ENCODE measurements at regions not wholly inside any gene's neighbourhood (a gene's known extent, or its start where the extent isn't known, plus 50 kb on each side); places are given as distances from the start of the nearest gene placed in this dataset.

DNA sequence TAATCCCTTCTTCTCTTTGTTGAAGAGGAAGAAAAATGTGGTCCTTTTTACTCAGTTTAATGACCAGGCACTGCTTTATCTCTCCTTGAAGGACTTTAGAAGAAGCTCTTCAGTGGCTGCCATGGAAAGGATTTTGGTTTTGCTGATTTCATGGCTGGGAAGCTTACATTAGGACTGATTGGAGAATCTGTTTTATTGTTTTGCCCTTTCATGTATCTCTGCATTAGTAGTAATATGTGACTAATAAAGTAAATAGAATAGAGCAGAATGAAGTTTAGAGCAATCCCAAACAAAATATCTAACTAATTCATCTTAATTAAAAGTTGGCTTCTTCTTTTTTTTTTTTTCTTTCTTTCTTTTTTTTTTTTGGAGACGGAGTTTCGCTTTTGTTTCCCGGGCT lies 502.9 kb downstream of the HAO1 start:
- DNase-seq = no peak

DNA sequence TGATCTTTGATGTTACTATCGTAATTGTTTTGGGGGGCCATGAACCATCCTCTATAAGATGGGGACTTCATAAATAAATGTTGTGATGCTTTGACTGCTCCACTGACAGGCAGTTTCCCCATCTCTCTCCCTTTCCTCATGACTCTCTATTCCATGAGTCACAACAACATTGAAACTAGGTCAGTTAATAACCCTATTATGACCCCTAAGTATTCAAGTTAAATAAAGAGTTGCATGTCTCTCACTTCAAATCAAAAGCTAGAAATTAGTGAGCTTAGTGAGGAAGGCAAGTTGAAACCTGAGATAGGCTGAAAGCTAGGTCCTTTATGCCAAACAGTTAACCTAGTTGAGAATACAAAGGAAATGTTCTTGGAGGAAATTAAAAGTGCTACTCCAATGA lies 491.0 kb downstream of the HAO1 start:
- DNase-seq = no peak

DNA sequence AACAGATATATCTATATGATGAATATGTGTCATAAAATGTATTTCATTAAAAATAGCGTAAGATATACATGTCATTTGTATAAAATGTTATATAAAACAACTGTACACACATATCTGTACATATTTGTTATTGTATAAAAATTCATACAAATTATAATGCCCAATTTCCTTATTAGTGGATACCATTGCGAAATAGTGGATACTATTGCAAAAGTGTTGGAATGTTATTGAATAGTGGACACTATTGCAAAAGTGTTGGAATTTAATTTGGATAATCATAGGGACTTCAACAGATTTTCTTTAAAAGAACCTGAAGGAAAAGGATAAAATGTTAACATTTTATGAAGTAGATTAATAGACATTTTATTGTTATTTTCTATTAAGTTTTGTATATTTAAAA lies 487.4 kb downstream of the HAO1 start:
- no peak for DNase-seq

DNA sequence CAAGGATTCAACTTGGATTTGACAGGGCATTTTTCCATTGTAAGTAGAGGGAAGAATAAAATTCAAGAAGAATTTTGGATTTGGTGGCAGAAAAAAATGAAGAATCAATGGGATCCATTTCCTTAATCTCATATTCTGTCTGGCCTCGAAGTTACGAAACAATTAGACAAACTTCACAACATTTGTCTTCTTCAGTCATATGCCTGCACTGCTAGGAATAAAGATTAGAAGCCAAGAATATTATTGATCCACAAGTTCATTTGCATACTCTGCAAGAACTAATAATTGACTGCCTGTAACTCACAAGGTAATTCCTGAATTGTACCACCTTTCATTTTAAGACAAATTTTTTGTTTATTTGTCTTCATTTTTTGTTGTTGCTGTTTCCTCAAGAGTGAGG lies 486.2 kb downstream of the HAO1 start:
- no peak for DNase-seq

DNA sequence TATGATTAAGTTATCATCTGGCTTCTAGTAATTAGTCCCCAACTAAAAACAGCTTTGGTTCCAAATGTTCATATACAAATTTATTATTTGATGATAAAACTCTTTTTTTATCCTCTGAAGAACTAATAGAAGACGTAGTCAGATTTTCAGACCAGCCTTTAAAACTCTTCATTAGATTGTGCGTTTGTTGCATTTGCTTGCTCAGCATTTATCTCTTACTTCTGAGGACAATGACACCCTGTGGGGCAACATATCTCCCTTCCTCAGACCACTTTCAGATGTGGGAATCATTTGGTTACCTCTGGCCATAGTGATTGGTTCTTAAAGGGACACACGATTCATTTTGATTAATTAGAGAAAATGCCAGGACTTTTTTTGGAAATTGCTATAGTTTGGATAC lies 481.8 kb downstream of the HAO1 start:
- DNase-seq = no peak

DNA sequence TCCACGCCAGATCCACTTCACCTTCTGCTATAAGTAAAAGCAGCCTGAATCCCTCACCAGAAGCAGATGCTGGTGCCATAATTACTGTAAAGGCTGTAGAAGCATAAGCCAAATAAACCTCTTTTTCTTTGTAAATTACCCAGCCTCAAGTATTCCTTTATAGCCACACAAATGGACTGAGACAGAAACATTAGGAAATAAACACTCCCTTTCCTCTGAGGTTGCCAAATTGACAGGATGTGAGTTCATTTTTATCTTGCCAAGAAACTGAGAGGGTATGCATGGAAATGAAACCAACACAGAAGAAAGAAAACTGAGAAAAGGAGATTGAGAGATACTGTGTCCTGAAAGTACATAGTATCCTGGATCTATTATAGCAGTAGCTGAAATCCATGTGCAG lies 481.2 kb downstream of the HAO1 start:
- no peak for DNase-seq

DNA sequence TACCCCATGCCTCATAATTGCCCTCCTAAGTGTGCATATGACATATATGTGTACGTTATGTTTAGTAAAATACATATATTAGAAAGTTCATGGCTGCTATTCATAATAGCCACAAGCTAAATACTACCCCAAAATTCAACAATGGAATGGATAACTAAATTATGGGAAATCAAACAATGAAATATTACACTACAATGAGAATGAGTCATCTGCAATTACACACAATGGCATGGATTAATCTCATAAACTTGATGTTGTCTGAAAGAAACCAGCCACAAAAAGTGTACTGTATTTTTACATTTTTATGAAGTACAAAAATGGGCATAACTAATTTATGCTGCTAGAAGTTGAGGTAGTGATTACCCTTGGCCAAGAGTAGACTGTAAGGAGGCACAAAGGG lies 477.0 kb downstream of the HAO1 start:
- no peak for DNase-seq

DNA sequence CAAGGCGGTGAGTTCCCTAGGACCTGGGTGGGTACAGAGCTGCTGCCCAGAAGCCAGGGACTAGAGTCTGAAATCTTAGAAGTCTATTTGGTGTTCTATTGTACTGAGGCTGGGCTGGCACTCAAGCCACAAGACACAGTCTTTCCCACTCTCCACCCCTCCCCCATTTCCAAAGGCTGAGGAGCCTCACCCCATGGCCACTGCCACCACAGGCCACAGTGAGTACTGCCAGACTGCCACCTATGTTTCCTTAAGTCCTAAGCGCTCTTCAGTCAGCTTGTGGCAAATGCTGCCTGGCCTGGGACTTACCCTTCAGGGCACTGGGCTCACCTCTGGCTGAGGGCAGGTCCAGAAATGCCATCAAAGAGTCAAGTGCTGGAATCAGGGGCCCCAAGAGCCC lies 469.3 kb downstream of the HAO1 start:
- DNase-seq = no peak

DNA sequence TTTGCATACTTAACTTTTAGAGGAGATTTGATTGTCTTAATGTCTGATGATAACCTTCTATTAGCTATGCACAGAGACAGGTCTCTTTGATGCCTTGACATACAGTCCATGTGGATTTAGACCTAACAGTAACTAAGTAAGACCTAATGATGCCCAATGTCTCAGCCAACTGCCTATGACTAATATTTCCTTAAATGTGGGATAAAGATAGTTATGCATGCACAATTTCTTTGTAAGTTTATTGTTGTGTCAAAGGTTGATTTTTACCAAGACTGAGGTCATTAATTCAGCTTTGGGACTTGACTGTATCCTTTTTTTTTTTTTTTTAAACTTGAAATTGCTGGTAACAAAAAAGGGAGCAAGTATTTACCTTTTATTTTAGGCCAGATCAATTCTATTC lies 450.0 kb downstream of the HAO1 start:
- no peak for DNase-seq

DNA sequence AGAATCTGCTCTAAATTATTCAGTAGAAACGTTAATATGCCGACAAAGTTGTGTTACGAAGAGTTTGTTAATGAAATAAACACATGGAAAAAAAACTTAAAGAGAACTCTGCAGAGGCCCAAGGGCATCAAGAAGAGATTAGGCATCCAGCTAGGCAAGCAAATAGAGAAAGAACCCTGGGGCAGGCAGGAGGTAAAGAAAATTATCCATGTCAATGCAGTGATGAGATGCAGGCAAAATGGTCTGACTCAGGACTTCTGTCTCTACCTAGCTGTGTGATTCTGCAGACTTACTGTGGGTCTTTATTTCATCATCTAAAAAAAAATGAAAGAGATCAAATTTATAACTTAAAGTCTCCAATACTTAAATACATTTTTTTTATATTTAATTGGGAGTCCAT lies 448.0 kb downstream of the HAO1 start:
- no peak for DNase-seq

DNA sequence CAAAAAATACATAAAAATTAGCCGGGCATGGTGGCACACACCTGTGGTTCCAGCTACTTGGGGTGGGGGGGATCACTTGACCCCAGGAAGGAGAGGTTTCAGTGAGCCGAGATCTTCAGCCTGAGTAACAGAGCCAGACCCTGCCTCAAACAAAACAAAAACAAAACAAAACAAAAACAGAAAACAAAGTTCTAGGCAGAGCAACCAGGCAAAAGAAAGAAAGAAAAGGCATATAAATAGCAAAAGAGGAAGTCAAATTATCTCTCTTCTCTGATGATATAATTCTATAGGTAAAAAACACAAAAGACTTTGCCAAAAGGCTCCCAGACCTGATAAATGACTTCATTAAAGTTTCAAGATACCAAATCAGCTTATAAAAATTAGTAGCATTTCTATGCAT lies 446.9 kb downstream of the HAO1 start:
- no peak for DNase-seq

DNA sequence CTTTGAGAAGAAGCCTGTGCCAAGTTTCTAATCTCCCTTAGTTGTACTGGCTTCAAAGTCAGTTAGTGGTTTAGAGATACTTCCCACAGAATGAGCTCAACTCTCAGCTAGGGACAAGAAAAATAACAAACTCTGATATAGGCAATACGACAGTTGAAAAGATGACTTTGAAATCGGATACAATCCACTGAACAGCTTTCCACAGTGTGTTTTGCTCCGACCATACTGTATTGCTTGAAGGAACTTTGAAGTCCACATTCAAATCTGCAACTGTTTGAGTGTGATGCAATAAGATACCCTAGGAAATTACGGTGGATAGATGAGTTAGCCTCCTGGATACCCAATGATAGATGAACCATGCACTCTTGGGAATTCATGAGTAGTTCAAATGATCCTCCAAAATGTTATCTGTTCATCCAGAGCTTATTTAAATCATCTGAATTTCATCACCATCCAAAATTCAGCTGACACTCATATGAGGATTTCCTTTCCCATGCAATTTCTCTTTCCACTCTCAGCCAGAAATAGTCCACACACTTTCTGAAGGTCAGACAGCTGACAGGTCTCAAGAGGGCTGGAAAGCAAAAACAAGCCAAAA lies 443.8 kb downstream of the HAO1 start:
- no peak for DNase-seq

DNA sequence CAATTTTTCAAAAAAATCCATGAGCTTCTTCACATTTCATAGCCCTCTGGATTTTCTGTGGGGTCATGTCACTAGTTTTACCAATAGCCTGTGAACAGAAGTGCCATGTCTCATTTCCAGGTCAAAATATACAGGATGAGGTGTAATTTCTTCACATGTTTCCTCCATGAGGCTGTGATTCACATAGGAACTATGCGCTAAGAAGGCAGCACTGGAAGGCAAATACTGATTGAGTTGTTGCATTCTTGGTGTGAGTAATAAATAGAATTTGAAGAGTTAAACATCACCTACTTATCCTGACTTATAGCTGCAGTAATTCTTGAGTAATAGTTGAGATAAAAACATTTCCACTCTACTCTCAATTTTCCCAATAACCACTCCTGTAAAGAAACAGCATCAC lies 442.3 kb downstream of the HAO1 start:
- no peak for DNase-seq

DNA sequence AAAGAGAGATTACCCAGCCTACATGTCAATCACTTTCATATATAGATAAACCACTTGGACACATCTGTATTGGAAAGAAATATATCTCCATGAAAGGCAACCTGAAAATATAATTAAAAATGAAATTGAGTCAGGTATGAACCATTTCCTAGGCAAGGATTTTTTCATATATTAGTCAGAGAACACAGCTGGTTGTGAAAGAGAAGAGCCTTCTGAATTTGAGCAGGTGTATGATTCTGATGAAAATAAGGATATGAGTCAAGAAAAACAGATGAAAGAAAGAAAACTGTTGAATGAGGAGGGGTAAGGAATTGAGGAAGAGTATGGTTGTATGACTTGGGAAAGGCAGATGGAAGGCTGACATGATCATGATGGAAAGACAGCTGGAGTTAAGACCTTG lies 441.1 kb downstream of the HAO1 start:
- DNase-seq = no peak

DNA sequence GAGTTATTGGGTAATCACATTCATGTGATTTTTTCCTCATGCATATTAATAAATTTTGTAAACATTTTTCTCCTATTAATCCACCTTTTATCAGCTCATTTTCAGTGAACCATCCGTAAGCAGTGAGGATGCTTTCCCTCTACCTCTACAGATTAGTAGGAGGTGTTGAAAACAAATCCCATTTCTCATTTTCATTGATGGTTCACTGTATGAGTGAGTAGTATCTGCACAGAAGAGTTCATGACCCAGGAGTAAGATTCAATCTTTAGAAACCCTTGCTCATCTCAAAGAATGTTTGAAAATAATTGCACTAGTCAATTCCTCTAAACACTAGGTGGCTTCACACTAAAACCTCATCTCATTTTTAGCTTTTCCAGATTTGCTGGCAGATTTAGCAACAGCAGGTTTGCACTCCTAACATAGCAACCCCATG lies 440.0 kb downstream of the HAO1 start:
- DNase-seq = no peak

DNA sequence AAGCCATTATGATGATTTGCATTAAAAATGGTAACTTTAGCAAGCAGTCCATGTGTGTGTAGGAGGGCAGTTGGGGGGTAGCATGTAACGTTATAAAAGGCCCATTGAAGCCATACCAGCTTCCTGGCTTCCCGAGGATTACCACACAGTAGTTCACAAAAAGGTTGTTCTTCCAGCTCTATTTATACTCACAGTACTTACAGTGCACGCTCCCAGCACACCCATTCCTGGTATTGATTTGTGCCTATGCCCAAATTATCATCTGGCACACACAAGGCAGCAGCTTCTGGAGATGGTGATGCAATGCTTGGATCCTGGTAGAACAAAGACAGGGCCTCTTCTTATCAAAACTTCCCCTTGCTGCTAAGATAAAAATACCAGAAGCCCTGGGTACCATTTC lies 436.8 kb downstream of the HAO1 start:
- DNase-seq = no peak

DNA sequence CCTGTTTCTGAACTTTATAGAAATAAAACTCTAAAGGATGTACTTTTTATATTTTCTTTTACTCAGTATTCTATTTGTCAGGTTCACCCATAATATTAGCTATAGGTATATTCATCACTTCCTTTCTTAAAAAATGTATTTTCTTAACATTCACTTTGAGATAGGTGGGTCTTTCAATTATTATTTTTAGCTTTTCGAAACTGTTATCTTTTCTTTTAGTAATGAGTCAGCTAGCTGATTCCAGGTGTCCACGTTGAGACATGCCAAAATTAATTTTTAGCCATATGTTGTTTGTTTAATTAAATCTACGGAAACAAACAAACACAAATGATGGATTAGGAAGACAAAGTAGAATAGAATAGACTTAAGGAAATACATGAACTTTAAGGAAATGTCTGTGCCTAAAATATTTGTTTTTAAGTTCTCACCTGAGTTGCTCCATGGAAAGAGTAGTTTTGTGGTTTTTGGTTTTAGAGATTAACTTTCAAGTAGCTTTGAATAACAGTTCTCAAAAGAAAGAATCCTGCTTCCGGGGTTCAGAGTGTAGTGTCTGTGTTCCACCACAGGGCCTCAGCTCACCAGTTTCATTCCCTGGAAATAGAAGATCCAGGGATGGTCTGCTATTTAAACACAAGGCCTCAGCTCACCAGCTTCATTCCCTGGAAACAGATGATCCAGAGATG lies 435.0 kb downstream of the HAO1 start:
- no peak for DNase-seq

DNA sequence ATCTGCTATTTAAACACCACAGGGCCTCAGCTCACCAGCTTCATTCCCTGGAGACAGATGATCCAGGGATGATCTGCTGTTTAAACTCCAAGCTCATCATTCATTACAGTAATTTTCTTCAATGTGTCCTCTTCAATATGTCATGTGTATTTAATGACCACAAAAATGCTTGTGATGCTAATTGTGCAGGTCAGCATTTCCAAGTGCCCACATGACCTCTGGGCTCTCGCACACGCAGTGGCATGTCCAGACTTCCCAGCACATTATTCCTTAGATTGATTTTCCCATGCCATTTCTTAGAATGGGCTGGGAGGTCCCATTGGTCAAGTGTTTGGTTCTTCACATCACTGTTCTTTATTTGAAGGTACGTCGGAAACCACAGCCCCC lies 434.4 kb downstream of the HAO1 start:
- no peak for DNase-seq

DNA sequence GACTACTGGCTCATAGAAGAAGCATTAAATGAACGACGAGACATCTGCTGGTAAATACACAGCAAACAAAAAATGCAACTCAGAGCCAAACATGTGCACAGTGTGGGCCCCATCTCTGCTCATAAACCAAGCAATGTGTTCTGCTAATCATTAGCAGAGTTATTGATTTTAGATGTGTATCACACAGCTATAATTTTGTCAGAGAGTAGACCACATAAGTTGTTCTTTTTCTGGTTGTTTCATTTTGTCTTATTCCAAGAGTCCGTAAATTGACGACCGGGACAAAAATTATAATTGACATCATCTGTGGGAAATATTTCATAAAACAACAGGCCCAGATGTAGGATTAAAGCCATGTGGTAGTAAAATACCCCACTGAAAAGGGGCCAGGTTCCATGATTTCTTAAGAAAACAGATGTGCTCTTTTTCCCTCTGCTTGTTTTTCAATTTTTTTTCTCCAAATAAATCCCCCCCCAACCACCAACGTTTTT lies 423.6 kb downstream of the HAO1 start:
- DNase-seq = no peak

DNA sequence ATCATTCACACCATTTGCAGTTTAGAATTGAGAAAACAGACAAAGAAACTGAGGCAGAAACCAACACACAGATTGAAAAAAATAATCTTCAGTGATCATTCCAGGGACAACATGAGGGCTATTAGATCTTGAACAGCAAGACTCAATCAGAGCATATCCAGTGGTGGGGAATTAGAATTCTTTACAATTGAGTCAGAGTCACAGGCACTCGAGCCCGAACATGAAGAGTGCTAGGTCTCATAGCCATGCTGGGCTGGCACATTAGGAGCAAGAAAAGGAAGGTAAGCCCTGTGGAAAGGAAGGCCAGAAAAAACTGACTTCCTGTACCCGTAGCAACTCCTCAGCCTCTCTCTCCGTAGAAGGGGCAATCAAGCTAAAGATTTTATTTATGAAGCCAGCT lies 419.9 kb downstream of the HAO1 start:
- no peak for DNase-seq

DNA sequence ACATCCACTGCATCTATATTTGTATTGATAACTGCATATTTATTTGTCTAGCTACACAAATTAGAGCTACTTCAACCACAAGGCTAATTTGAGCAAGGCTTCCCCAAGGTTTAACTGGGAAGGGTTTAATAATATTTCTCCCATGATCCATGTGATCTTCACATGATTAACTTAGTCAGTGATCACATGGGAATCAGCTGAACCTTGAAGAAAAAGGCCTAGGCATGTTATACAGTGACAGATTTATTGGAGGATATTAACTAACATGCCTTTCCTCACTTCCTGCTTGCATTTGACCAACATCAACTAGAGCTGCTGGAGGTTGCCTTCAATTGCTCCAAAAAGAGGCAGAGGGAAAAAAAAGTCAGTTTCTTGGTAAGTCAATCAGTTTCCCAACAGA lies 417.0 kb downstream of the HAO1 start:
- no peak for DNase-seq

DNA sequence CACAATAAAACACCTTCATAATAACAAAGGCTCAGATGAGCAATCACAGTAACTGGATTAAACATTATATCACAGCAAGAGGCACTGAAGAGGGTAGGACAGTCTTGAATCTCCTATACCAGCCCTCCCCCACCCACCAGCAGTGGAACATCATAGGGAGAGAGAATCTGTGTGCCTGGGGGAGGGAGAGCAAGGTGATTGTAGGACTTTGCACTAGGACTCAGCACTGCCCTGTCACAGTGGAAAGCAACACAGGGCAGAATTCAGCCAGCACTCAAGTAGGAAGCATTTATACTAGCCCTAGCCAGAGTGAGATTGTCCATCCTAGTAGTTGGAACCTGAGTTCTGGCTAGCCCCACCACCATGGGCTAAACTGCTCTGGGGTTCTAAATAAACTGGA lies 400.2 kb downstream of the HAO1 start:
- DNase-seq = no peak

DNA sequence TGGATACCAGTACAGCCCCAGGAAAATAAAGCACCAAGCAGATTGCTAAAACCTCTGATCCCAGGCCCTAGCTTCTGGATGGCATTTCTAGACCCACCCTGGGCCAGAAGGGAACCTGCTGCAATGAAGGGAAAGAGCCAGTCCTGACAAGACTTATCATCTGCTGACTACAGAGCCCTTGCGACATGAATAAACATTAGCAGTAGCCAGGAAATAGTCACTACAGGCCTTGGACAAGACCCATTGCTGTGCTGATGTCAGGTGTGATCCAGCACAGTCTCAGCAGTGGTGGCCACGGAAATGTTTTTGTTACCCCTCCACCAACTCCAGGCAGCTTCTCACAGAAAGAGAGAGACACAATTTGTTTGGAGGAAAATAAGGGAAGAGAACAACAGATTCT lies 399.3 kb downstream of the HAO1 start:
- no peak for DNase-seq

DNA sequence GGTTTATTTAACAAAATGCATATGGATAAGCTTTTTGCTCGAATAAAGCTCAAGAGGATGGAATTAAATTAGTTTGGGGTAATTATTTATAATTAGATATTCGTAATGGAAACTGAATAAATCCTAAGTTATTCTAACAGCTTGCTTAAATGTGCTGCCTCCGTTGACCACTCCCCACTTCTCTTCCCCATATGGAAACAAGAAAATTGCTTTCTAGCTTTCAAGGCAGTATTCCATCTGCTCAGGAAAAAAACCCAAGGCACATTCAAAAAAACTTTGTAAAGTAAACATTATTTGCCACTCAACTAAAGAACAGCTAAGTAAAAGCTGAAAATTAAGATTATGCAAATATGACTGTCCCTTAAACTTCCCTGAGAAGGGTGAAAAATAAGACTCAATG lies 369.2 kb downstream of the HAO1 start:
- DNase-seq = no peak

DNA sequence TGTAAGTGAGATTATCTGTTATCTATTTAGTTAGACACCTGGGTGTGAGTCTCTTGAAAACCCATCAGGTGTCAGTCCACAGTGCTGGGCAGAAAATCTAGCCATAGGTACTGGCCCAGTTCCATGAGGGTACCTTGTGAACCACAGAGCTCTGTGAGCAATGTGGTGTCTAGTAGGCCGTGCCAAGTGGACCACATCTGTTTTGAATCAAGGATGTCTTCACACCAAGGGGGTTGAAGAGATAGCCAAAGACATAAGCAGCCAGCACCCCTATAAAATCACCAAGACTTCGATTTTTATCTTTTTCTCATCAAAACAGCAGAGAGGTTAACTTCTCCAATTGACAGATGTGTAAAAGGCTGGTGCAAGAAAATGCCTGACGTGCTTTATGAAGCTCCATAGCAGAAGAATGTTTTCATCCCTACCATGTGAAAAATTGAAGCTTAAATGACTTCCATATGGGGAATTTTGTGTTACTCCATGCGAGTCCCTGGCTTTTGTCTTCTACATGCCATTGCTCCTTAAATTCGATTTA lies 368.7 kb downstream of the HAO1 start:
- DNase-seq = no peak

All from SIG-M5 (cell line).